ENCODE measurements at regions not wholly inside any gene's neighbourhood (a gene's known extent, or its start where the extent isn't known, plus 50 kb on each side); places are given as distances from the start of the nearest gene placed in this dataset.
A peak's percentile ranks its signal among the peaks of the same experiment; 100 is the strongest.

GRCh38 chr5:60340965-60341471 lies 358.9 kb downstream of the DEPDC1B start:
- no peak for TF ChIP-seq POLR2A (IDR thresholded peaks at IDR 0.05)
- TF ChIP-seq CTCF (IDR thresholded peaks at IDR 0.05): no peak
- no peak overlapping the region for H3K4me3 ChIP-seq (ENCODE audit: low read depth, poor library complexity, severe bottlenecking)
- WGBS, 2 donors: 56 to 77% methylated on average over 2 of the region's 2 CpGs
- no peak for DNase-seq (ENCODE audit: low spot score in 2 of 2)
- intact Hi-C loops (cut with DNase I; ENCODE audit: low total_unique reads): no loop called here

- WGBS, 2 donors: 78 to 82% methylated on average over 1 of the region's 1 CpG
- no peak overlapping the region for H3K4me3 ChIP-seq (ENCODE audit: low read depth, poor library complexity, severe bottlenecking)
- intact Hi-C loops (cut with DNase I; ENCODE audit: low total_unique reads): no loop called here
- no peak for DNase-seq (ENCODE audit: low spot score in 2 of 2)
- TF ChIP-seq POLR2A (IDR thresholded peaks at IDR 0.05) (no peak), CTCF (IDR thresholded peaks at IDR 0.05) (no peak)
Observed at GRCh38 chr5:60340326-60340725, 359.6 kb downstream of the DEPDC1B start.

- TF ChIP-seq CTCF (IDR thresholded peaks at IDR 0.05) (no peak), POLR2A (IDR thresholded peaks at IDR 0.05) (no peak)
- peak; percentile 46 to 89 for DNase-seq (ENCODE audit: low spot score in 2 of 2)
- H3K4me3 ChIP-seq (ENCODE audit: low read depth, poor library complexity, severe bottlenecking): no peak overlapping the region
- intact Hi-C loops (cut with DNase I; ENCODE audit: low total_unique reads): no loop called here
- WGBS, 2 donors: 32 to 37% methylated on average over 12 of the region's 12 CpGs
Observed at GRCh38 chr5:60339691-60340201, 360.2 kb downstream of the DEPDC1B start.

GRCh38 chr5:60338846-60339245 lies 361.1 kb downstream of the DEPDC1B start:
- intact Hi-C loops (cut with DNase I; ENCODE audit: low total_unique reads): no loop called here
- H3K4me3 ChIP-seq (ENCODE audit: low read depth, poor library complexity, severe bottlenecking): no peak overlapping the region
- DNase-seq (ENCODE audit: low spot score in 2 of 2): no peak
- TF ChIP-seq POLR2A (IDR thresholded peaks at IDR 0.05): no peak
- 94 to 99% methylated on average over 3 of the region's 3 CpGs for WGBS, 2 donors

GRCh38 chr5:60336491-60336890 lies 363.5 kb downstream of the DEPDC1B start:
- no peak for DNase-seq (ENCODE audit: low spot score in 2 of 2)
- TF ChIP-seq POLR2A (IDR thresholded peaks at IDR 0.05): no peak
- TF ChIP-seq CTCF (IDR thresholded peaks at IDR 0.05): no peak
- intact Hi-C loops (cut with DNase I; ENCODE audit: low total_unique reads): no loop called here
- no peak overlapping the region for H3K4me3 ChIP-seq (ENCODE audit: low read depth, poor library complexity, severe bottlenecking)

- no peak for DNase-seq (ENCODE audit: low spot score in 2 of 2)
- intact Hi-C loops (cut with DNase I; ENCODE audit: low total_unique reads): no loop called here
Observed at GRCh38 chr5:60335913-60336312, 364.1 kb downstream of the DEPDC1B start.

More at GRCh38 chr5:60335913-60336312, 364.1 kb downstream of the DEPDC1B start:
- TF ChIP-seq POLR2A (IDR thresholded peaks at IDR 0.05) (no peak), CTCF (IDR thresholded peaks at IDR 0.05) (no peak)
- no peak overlapping the region for H3K4me3 ChIP-seq (ENCODE audit: low read depth, poor library complexity, severe bottlenecking)
- 84 to 87% methylated on average over 2 of the region's 2 CpGs for WGBS, 2 donors
